Transverse colon (tissue), 4 donors: ENCODE measurements at regions not wholly inside any gene's neighbourhood (a gene's known extent, or its start where the extent isn't known, plus 50 kb on each side); places are given as distances from the start of the nearest gene placed in this dataset.

ENCODE experiments used
- DNase-seq: peaks from one replicate; pipeline ENCODE4 v3.0.0-alpha.2; 2019
- H3K27ac ChIP-seq, 4 donors: fragments of 200-600 bp; sonication (generic); 2 replicates each; pipeline ENCODE4 v1.5.1; 2016 to 2018; ENCODE audit warnings: inconsistent platforms in 4 of 4
- H3K27me3 ChIP-seq: fragments of 200-600 bp; sonication (generic); 2 replicates; pipeline ENCODE4 v1.5.1; 2017; ENCODE audit warnings: inconsistent platforms
- H3K36me3 ChIP-seq, 4 donors: fragments of 200-600 bp; sonication (generic); 2 replicates each; pipeline ENCODE4 v1.5.1; 2017 to 2019; ENCODE audit warnings: inconsistent platforms in 4 of 4
- H3K4me1 ChIP-seq, 4 donors: fragments of 200-600 bp; sonication (generic); 2 replicates each; pipeline ENCODE4 v1.5.1; 2017 to 2020; ENCODE audit warnings: inconsistent platforms in 4 of 4
- H3K4me3 ChIP-seq, 4 donors: fragments of 200-600 bp; sonication (generic); 1 replicate in 1 of 4; 2 replicates in 3 of 4; pipeline versions ENCODE4 v1.5.1 to v1.6.1; 2017 to 2019; ENCODE audit warnings: inconsistent platforms in 4 of 4
- H3K9me3 ChIP-seq, 2 donors: fragments of 200-600 bp; sonication (generic); 2 replicates each; pipeline ENCODE4 v1.5.1; 2017 to 2019; ENCODE audit warnings: inconsistent platforms in 2 of 2
- EP300 ChIP-seq: sonication (generic); formaldehyde crosslinking; IDR thresholded peaks from one replicate; pipeline ENCODE4 v1.6.1; 2017; ENCODE audit warnings: antibody characterized with exemption, low read depth
- POLR2A ChIP-seq: fragments of 450-650 bp; IDR thresholded peaks from one replicate; pipeline ENCODE4 v1.6.1; 2016; ENCODE audit warnings: antibody characterized with exemption, mild to moderate bottlenecking, moderate library complexity
- POLR2AphosphoS5 ChIP-seq, 3 donors: sonication (generic); formaldehyde crosslinking; IDR thresholded peaks; one replicate each; pipeline ENCODE4 v1.6.1; 2016; ENCODE audit warnings: antibody characterized with exemption in 3 of 3
- WGBS, 2 donors: methylation state at CpG; one replicate each; pipeline ENCODE4 v1.1.5; 2018; ENCODE audit warnings: low coverage in 1 of 2; 5-methylcytosine and 5-hydroxymethylcytosine counted together
- in situ Hi-C, 4 donors: fragments of 200-750 bp; cut with MboI; loops; one replicate each; pipeline versions ENCODE4 v1.15.0 to v1.15.1; 2017; ENCODE audit warnings: low sequenced_read_pairs in 3 of 4, low pct_ligation_motif_present in 1 of 4, low pct_unique_long_range_greater_than_20kb in 1 of 4
- intact Hi-C: fragments of 100-400 bp; cut with DNase I; formaldehyde crosslinking; loops from one replicate; pipeline ENCODE4 v1.15.1; 2023; ENCODE audit warnings: low total_unique reads
- TF ChIP-seq, protein P1 (sequence below), 5 experiments: fragments of 200-600 bp in 3 of 5; fragments of 450-650 bp in 2 of 5; sonication (generic) in 3 of 5; IDR thresholded peaks; 1 replicate in 2 of 5; 2 replicates in 3 of 5; pipeline ENCODE4 v1.5.1; 2016 to 2017; ENCODE audit warnings: antibody characterized with exemption in 5 of 5, inconsistent platforms in 3 of 5, mild to moderate bottlenecking in 2 of 5, moderate library complexity in 1 of 5

DNA sequence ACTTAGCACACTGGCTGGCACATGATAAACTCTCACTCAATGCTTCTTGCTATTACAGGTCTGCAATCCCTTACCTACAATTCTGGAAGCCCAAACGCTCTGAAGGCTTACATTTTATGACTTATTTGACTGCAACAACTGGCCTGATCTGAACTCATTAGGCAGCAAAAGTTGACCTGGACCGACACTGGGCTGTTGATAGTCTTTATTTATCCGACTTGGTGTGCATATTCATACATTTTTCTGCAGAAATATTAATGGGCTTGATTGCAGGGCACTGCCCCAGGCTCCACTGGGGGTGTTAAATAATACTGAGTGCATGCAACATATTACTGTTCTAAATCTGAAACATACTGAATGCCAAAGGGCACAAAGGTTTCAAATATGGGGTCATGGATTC lies 1076.7 kb downstream of the BCL11B start:
- 49 to 69% methylated on average over 2 to 3 of the region's 3 CpGs for WGBS, 2 donors

DNA sequence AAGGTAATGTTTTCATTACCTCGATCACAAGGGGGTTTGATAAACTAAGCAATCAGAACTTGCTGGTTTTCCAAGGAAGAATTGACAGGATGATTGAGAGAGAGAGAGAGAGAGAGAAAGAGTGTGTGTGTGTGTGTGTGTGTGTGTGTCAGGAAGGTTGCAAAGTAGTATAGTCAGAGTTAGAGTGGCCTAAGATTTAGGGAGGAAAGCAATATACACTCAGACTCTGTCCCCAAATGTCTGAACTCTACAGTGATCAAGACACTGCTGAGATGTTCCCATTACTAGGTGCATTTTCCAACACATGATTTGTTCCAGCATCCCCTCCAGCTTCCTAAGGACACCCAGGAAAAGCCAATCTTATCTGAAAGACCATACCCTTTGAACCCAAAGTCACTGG lies 1074.1 kb downstream of the BCL11B start:
- TF ChIP-seq, protein P1, sequence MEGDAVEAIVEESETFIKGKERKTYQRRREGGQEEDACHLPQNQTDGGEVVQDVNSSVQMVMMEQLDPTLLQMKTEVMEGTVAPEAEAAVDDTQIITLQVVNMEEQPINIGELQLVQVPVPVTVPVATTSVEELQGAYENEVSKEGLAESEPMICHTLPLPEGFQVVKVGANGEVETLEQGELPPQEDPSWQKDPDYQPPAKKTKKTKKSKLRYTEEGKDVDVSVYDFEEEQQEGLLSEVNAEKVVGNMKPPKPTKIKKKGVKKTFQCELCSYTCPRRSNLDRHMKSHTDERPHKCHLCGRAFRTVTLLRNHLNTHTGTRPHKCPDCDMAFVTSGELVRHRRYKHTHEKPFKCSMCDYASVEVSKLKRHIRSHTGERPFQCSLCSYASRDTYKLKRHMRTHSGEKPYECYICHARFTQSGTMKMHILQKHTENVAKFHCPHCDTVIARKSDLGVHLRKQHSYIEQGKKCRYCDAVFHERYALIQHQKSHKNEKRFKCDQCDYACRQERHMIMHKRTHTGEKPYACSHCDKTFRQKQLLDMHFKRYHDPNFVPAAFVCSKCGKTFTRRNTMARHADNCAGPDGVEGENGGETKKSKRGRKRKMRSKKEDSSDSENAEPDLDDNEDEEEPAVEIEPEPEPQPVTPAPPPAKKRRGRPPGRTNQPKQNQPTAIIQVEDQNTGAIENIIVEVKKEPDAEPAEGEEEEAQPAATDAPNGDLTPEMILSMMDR (IDR thresholded peaks at IDR 0.05) = no peak
- TF ChIP-seq POLR2A = no peak
- no peak for TF ChIP-seq EP300
- no peak for TF ChIP-seq POLR2AphosphoS5 (IDR thresholded peaks at IDR 0.05)
- Histone ChIP-seq H3K27me3 (no peaks in the 10 kb centered on the region), H3K36me3 (no peaks in the 10 kb centered on the region), H3K4me1 (no peaks in the 10 kb centered on the region), H3K4me3 (no peak overlapping the region), H3K27ac (no peak overlapping the region), H3K9me3 (no peaks in the 10 kb centered on the region)
- no peak for DNase-seq
- in situ Hi-C loops = no loop called here
- WGBS, 2 donors = 60 to 65% methylated on average over 1 of the region's 1 CpG
- intact Hi-C loops = no loop called here

More for the DNA sequence above, 1076.7 kb downstream of the BCL11B start:
- intact Hi-C loops (no loop called here), in situ Hi-C loops (no loop called here)
- Histone ChIP-seq H3K27ac (no peak overlapping the region), H3K9me3 (no peaks in the 10 kb centered on the region), H3K4me3 (no peak overlapping the region), H3K27me3 (no peaks in the 10 kb centered on the region), H3K4me1 (no peaks in the 10 kb centered on the region), H3K36me3 (no peaks in the 10 kb centered on the region)
- DNase-seq = no peak
- TF ChIP-seq, protein P1 (IDR thresholded peaks at IDR 0.05) = no peak

DNA sequence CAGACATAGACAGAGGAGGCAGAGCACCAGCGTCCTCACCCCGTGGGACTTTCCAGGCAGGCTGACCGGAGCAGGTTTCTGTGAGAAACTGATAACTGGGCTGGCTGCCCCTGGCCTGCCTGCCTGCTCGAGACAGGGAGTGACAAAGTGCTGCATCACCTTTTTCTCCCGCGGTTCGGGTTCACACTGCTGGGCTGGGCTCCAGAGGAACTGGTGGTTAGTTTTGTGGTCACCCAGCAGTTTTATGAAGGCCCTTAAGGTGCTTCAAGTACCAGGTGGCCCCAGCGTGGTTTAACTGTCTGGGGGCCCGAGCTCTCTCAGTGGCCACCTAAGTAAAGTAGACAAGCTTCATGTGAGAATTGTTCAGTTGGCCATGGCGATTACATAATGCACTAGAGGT lies 1073.6 kb downstream of the BCL11B start:
- DNase-seq = peak; percentile 19
- H3K9me3 ChIP-seq = no peaks in the 10 kb centered on the region
- H3K27ac ChIP-seq = no peak overlapping the region
- intact Hi-C loops = no loop called here
- in situ Hi-C loops = no loop called here
- 62% methylated on average over 9 of the region's 10 CpGs; no CpG with 5 or more reads in 1 of the 2 donors for WGBS, 2 donors
- TF ChIP-seq, protein P1 (IDR thresholded peaks at IDR 0.05) = no peak
- TF ChIP-seq POLR2A (no peak), EP300 (no peak), POLR2AphosphoS5 (IDR thresholded peaks at IDR 0.05) (no peak)
- no peaks in the 10 kb centered on the region for H3K4me1 ChIP-seq
- H3K36me3 ChIP-seq = no peaks in the 10 kb centered on the region
- no peaks in the 10 kb centered on the region for H3K27me3 ChIP-seq
- H3K4me3 ChIP-seq = no peak overlapping the region

DNA sequence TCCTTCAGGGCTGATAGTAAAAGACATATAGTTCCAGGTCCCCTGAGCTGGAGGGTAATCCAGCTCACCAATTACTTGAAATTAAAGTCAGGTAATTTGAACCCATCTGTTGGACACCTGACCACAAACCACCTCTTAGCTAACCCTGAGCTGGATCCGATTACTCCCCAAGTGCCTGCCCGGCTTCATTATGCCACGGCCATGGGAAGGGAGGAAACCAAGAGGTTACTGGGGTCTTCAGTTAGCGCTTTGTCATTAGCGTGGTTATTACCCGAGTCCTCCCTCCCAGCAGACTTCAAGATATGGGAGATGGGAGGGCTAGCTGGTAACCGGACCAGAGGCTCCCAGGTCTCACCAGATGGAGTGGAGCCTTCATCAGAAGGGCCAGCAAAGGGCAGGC lies 1071.4 kb downstream of the BCL11B start:
- WGBS, 2 donors = 82% methylated on average over 7 of the region's 7 CpGs; no CpG with 5 or more reads in 1 of the 2 donors
- DNase-seq = no peak
- Histone ChIP-seq H3K4me1 (no peaks in the 10 kb centered on the region), H3K36me3 (no peaks in the 10 kb centered on the region), H3K9me3 (no peaks in the 10 kb centered on the region), H3K27ac (no peak overlapping the region), H3K4me3 (no peak overlapping the region), H3K27me3 (no peaks in the 10 kb centered on the region)
- TF ChIP-seq POLR2A = no peak
- TF ChIP-seq, protein P1 (IDR thresholded peaks at IDR 0.05) = no peak
- no peak for TF ChIP-seq POLR2AphosphoS5 (IDR thresholded peaks at IDR 0.05)
- intact Hi-C loops (no loop called here), in situ Hi-C loops (no loop called here)
